NCI-H69 (cell line): ENCODE measurements at regions not wholly inside any gene's neighbourhood (a gene's known extent, or its start where the extent isn't known, plus 50 kb on each side); places are given as distances from the start of the nearest gene placed in this dataset.

Source experiments
- DNase-seq: peaks from one replicate; lab custom pipeline; 2025; lab: John Stamatoyannopoulos, UW

GRCh38 chr2:59012971-59013370 is 771.8 kb upstream of the FANCL start:
- DNase-seq = no peak

GRCh38 chr2:59012234-59012633 is 771.1 kb upstream of the FANCL start:
- DNase-seq = no peak

DNA sequence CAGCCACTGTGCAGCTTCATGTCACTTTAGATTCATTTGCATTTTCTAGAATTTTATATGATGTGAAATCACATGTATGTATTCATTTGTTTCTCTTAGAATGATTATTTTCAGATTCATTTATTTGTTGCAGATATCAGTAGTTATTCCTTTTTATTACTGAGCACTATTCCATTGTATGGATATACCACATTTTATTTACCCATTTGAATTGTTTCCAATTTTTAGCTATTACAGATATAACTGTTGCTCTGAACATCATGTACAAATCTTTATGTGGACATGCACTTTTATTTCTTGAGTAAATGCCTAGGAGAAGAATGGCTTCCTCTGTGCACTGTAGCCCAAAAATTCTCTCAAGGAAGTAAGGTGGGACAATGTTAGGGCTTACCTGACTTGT is 767.8 kb upstream of the FANCL start:
- DNase-seq = no peak

GRCh38 chr2:59005836-59006615 is 764.9 kb upstream of the FANCL start:
- DNase-seq = no peak

DNA sequence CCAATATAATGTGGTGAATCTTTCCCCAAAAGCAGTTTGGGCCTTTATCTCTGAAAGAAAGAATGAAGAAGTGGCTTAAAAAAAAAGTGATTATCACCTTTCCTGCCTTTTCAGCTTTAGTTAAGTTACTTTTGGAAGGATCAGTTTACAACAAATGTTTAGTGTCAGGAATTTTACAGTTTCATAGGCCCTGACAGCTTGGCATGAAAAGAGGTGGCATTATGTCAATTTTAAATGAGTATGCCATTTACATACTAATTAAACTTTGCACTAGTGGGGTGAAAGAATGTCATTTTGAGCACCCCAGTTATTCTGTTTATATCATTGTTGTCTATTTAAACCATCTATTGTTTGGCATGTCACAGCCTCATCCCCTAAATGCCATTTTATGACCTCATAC is 763.5 kb upstream of the FANCL start:
- DNase-seq = peak; percentile 2

DNA sequence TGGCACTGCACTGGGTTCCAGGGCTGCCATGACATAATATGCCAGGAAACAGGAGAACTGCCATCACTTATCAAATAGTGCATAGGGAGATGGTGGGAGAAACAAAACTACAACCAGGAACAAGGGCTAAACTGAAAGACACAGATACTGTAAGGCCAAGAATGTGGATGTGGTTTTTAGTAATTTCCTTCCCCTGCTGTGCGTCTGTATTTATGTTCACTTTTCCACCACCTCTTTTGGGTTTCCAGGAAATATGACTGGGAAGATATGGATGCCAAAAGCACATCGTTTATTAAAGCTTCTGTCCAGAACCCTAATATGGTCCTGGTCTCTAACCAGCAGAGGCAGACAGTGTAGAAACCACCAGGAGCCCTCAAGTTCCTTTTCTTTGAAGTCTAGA is 759.7 kb upstream of the FANCL start:
- no peak for DNase-seq

DNA sequence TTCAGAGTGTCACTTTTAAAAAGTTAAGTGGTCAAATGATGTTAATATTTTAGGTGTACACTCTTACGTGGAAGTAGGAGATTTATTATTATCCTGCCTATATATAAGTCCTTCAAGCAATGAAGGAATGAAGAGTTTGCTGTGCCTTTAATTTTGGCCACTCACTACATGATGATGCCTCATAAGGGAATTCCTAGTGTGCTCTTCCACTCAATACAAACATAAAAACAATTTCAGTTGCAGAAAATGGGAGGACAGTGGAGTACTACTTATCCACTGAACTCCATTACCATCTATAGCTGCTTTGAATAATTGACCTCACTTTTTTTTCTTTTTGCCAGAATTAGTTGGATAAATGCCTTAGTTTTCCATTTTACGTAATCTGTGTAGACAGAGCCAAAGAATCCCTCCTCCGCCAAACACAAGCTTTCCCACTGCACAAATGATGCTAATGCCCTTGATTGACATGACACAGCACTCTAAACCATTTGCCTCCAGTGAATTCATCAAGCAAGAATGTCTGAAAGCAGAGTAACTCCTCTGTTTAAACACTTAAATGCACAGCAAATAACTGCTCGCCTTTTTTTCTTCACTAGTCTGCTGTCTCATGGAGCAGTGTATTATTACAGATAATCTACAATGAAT is 751.1 kb upstream of the FANCL start:
- DNase-seq = peak; percentile 46

DNA sequence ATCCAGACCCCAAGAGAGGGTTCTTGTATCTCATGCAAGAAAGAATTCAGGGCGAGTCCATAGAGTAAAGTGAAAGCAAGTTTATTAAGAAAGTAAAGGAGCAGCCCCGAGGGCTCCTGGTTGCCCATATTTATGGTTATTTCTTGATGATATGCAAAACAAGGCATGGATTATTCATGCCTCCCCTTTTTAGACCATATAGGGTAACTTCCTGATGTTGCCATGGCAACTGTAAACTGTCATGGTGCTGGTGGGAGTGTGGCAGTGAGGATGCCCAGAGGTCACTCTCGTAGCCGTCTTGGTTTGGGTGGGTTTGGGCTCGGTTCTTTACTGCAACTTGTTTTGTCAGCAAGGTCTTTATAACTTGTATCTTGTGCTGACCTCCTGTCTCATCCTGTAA is 750.2 kb upstream of the FANCL start:
- DNase-seq = no peak

GRCh38 chr2:58985541-58985940 is 744.4 kb upstream of the FANCL start:
- DNase-seq = no peak

- DNase-seq = no peak
Observed at GRCh38 chr2:58984731-58985130, 743.6 kb upstream of the FANCL start.

DNA sequence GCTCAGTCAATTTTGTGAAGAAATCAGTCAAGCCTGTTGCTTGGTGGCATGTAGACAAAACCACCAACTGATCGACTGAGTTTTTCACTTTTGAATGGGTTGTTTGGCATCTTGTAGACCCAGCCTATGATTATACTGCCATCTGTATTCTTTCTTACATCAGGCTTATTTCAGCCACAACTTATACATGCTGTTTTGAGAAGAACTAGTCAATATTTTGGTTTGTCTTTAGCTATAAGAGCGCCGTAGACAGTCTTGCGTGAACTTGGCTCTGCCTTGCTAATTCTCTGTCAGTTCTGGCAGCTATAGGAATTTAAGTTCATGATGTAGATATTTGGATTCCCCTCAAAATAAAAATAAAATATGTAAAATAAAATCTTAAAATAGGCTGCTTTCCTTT is 742.0 kb upstream of the FANCL start:
- no peak for DNase-seq

- no peak for DNase-seq
Observed at GRCh38 chr2:58981237-58981636, 740.1 kb upstream of the FANCL start.

DNA sequence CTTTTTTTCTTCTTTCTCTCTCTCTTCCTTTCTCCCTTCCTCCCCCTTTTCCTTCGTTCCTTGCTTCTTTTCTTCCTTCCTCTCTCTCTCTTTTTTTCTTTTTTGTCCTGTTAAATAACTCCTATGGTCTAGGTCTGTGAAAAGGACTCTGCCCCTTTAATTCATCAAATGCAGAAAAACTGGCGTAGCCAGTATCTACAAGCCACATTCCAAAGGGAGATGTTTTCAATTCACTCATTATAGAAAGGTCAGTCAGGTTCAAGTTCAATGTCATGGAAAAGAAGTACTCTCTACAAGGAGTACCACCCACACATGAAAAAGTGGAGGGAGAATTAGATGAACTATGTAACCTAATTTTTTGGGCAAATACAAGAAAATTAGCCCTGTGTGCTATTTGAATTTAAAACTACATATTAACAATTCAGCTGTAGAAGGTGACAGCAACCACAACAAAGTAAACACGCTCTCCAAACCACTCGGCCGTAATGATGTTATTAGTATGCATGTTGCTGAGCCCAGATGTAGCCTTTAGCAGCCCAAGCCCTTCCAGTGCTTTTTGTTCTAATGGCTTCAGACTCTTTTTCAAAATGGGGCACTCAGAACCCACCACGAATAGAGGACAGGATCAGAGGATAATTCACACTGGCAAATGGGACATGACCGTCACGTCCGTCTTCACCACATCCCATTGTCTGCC is 735.4 kb upstream of the FANCL start:
- no peak for DNase-seq

DNA sequence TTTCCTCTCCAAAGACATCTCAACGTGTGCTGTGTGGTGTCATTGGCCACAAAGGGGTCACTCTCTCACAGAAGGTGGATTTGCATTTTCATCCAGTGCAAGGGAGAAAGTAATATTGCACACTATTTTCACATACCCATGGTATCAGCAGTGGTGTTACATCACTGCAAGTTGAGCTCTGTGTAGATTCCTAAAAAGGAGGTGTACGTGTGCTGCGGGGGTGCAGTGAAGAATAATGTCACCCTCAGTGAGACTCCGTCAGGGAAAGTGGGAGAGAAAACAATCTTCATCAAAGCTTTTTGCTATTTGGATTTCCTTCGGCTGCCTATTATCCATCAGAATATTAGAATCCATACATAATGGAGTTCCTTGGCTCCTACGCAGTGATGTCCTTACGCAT is 733.8 kb upstream of the FANCL start:
- DNase-seq = no peak

- no peak for DNase-seq
Observed at GRCh38 chr2:58974426-58974825, 733.3 kb upstream of the FANCL start.

GRCh38 chr2:58973811-58974281 is 732.7 kb upstream of the FANCL start:
- DNase-seq = peak; percentile 76

DNA sequence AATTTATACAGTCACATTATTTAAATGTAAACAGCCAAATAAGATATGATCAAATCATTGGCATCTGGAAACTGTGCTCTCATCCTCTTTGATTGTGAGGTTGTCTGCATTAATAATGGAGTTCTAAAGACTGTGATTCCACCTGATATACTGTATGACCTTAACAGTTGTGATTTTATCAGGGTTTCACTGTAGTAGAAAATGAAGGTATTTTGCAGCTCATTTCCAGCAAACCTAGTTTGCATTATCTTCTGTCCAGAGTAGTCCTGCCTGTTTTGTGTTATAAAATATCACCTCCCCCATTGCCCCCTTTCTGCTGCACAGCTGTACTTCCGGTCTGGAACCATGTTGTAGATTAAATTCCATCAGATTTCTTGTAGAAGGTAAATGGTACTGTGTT is 731.6 kb upstream of the FANCL start:
- DNase-seq = no peak

GRCh38 chr2:58971511-58972360 is 730.6 kb upstream of the FANCL start:
- DNase-seq = no peak

- DNase-seq = no peak
Observed at GRCh38 chr2:58970365-58970764, 729.2 kb upstream of the FANCL start.

- DNase-seq = no peak
Observed at GRCh38 chr2:58968885-58969284, 727.8 kb upstream of the FANCL start.

DNA sequence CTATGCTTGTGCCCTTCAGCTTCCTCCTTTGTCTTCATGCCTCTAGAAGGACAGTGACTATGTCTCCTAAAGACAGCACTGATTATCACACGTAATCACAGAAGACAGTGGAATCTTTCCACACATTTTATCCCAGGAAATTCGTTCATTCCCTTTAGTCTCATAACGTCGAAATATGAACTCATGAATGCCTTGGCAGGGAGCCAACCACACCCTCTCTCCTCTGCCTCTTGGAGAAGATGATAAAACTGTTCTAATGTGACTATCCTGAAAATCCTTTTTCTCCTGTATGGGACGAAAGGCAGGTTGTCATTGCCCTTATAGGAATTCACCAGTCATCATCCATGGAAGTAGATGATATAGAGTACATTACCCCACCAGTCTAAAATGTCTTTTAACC is 726.6 kb upstream of the FANCL start:
- peak; percentile 32 for DNase-seq

- no peak for DNase-seq
Observed at GRCh38 chr2:58965602-58966001, 724.5 kb upstream of the FANCL start.
